ENCODE measurements at regions not wholly inside any gene's neighbourhood (a gene's known extent, or its start where the extent isn't known, plus 50 kb on each side); places are given as distances from the start of the nearest gene placed in this dataset.

- Histone ChIP-seq H3K9ac (replicated peaks; ENCODE audit: extremely low read depth, insufficient read depth, low read length) (no peak overlapping the region), H3K27me3 (ENCODE audit: control insufficient read depth in 2 of 2, insufficient read depth in 2 of 2, low read length in 2 of 2) (no peaks in the 10 kb centered on the region), H2AFZ (ENCODE audit: low read depth, low read length) (no peak overlapping the region), H3K27ac (ENCODE audit: insufficient read depth, low read depth, low read length) (no peak overlapping the region), H3K36me3 (ENCODE audit: control insufficient read depth in 2 of 2, extremely low read depth in 1 of 2, insufficient read depth in 2 of 2, low read length in 2 of 2) (no peaks in the 10 kb centered on the region), H4K20me1 (replicated peaks; ENCODE audit: control insufficient read depth, extremely low read depth, insufficient read depth, low read length) (no peaks in the 10 kb centered on the region), H3K4me1 (ENCODE audit: control insufficient read depth, extremely low read depth, insufficient read depth, low read length) (no peaks in the 10 kb centered on the region), H3K79me2 (ENCODE audit: control insufficient read depth, insufficient read depth, low read length) (no peaks in the 10 kb centered on the region), H3K9me3 (replicated peaks; ENCODE audit: control insufficient read depth, insufficient read depth, low read length) (no peaks in the 10 kb centered on the region), H3K4me3 (replicated peaks in 1 of 3; ENCODE audit: insufficient read depth in 1 of 3, low read depth in 1 of 3, low read length in 3 of 3) (no peak overlapping the region), H3K9me1 (replicated peaks; ENCODE audit: control insufficient read depth, extremely low read depth, insufficient read depth, low read length) (no peaks in the 10 kb centered on the region), H3K4me2 (ENCODE audit: insufficient read depth, low read length) (no peak overlapping the region)
- no TSS peak for BruUV-seq (replicated peaks)
- FAIRE-seq (no peak), DNase-seq (ENCODE audit: low read depth, low spot score) (no peak)
- dilution Hi-C loops (cut with MboI; ENCODE audit: extremely low pct_ligation_motif_present, low sequenced_read_pairs) (no loop called here), intact Hi-C loops (cut with micrococcal nuclease) (no loop called here)
- TF ChIP-seq GATA2 (IDR thresholded peaks at IDR 0.05; ENCODE audit: insufficient read depth, insufficient read length, low read depth, low read length) (no peak), MAX (IDR thresholded peaks at IDR 0.05; ENCODE audit: insufficient read depth, insufficient read length) (no peak), POLR2AphosphoS5 (IDR thresholded peaks at IDR 0.05; ENCODE audit: insufficient read depth, low read depth, low read length) (no peak), MYC (IDR thresholded peaks at IDR 0.05; ENCODE audit: low read depth, low read length) (no peak), FOS (IDR thresholded peaks at IDR 0.05; ENCODE audit: borderline replicate concordance, insufficient read depth, low read length) (no peak), POLR2A (IDR thresholded peaks at IDR 0.05; ENCODE audit: low read depth, low read length) (no peak), EZH2 (IDR thresholded peaks at IDR 0.05; ENCODE audit: borderline replicate concordance, low read depth, low read length, severe bottlenecking) (no peak), JUN (IDR thresholded peaks at IDR 0.05; ENCODE audit: borderline replicate concordance, insufficient read depth, insufficient read length, low read depth) (no peak), CTCF (IDR thresholded peaks at IDR 0.05; ENCODE audit: extremely low read depth in 1 of 2, insufficient read depth in 1 of 2, low read depth in 1 of 2, low read length in 2 of 2) (no peak)
- POLR2A ChIA-PET: no interaction called here
- CTCF ChIA-PET: no interaction called here
Measured at GRCh38 chr14:37807722-37808121, 212.3 kb downstream of the TTC6 start.
